CD4-positive, CD25-positive, alpha-beta regulatory T cell (primary cell): ENCODE measurements at regions not wholly inside any gene's neighbourhood (a gene's known extent, or its start where the extent isn't known, plus 50 kb on each side); places are given as distances from the start of the nearest gene placed in this dataset.
"Not testable (repeated sequence)": the region's sequence is repeated elsewhere in the genome, so short reads cannot be mapped to it uniquely, and the experiment has no call there.

ENCODE experiments used
- ATAC-seq, 2 donors: fragments of 150-1000 bp; cut with Tn5 transposase; one replicate each; pipeline ENCODE4 v1.10.0; 2021; ENCODE audit warnings: low read depth in 2 of 2, moderate number of reproducible peaks in 2 of 2, moderate library complexity in 1 of 2
- DNase-seq, 3 donors: peaks; one replicate each; pipeline versions ENCODE4 v3.0.0 to v3.0.0-alpha.2; 2012 to 2022; ENCODE audit warnings: mixed read lengths in 1 of 3
- H3K27ac ChIP-seq: one replicate; pipeline ENCODE4 v1.7.0; 2013; ENCODE audit warnings: mild to moderate bottlenecking, low read length; ENCODE audit not compliant: insufficient read depth, poor library complexity, severe bottlenecking
- H3K27me3 ChIP-seq: one replicate; pipeline ENCODE4 v1.7.0; 2013; ENCODE audit warnings: low read length; ENCODE audit not compliant: control insufficient read depth, insufficient read depth
- H3K36me3 ChIP-seq: one replicate; pipeline ENCODE4 v1.7.0; 2013; ENCODE audit warnings: mild to moderate bottlenecking, low read length, moderate library complexity; ENCODE audit not compliant: control insufficient read depth, insufficient read depth
- H3K4me1 ChIP-seq: 2 replicates; pipeline ENCODE4 v1.7.0; 2013; ENCODE audit warnings: mild to moderate bottlenecking, low read length; ENCODE audit not compliant: insufficient read depth, control insufficient read depth, poor library complexity, severe bottlenecking
- H3K4me3 ChIP-seq: one replicate; pipeline ENCODE4 v1.7.0; 2013; ENCODE audit warnings: low read depth, mild to moderate bottlenecking, low read length, moderate library complexity
- H3K9me3 ChIP-seq, 2 experiments: 1 replicate in 1 of 2; 2 replicates in 1 of 2; pipeline ENCODE4 v1.7.0; 2013; ENCODE audit warnings: low read length in 2 of 2, mild to moderate bottlenecking in 1 of 2, moderate library complexity in 1 of 2; ENCODE audit not compliant: control insufficient read depth in 2 of 2
- H3K27ac Mint-ChIP-seq, 3 donors: one replicate each; pipeline ENCODE4 v1.8.0; 2020 to 2022; ENCODE audit warnings: mild to moderate bottlenecking in 3 of 3, mixed read lengths in 3 of 3, moderate library complexity in 2 of 3
- H3K27me3 Mint-ChIP-seq: one replicate; pipeline ENCODE4 v1.8.0; 2022; ENCODE audit warnings: mild to moderate bottlenecking, mixed read lengths
- H3K36me3 Mint-ChIP-seq: one replicate; pipeline ENCODE4 v1.8.0; 2020; ENCODE audit warnings: mixed read lengths
- H3K4me1 Mint-ChIP-seq, 4 donors: one replicate each; pipeline ENCODE4 v1.8.0; 2020 to 2022; ENCODE audit warnings: mixed read lengths in 4 of 4, mild to moderate bottlenecking in 1 of 4
- H3K4me3 Mint-ChIP-seq, 4 donors: one replicate each; pipeline ENCODE4 v1.8.0; 2020 to 2022; ENCODE audit warnings: mild to moderate bottlenecking in 4 of 4, mixed read lengths in 4 of 4, moderate library complexity in 3 of 4
- H3K9me3 Mint-ChIP-seq, 7 donors: one replicate each; pipeline ENCODE4 v1.8.0; 2020 to 2022; ENCODE audit warnings: mixed read lengths in 7 of 7, mild to moderate bottlenecking in 3 of 7, moderate library complexity in 2 of 7

- no peaks in the 10 kb centered on the region for H3K27me3 Mint-ChIP-seq
- Histone ChIP-seq H3K27ac (no peak overlapping the region), H3K27me3 (no peaks in the 10 kb centered on the region), H3K9me3 (no peaks in the 10 kb centered on the region), H3K36me3 (no peaks in the 10 kb centered on the region), H3K4me3 (no peak overlapping the region), H3K4me1 (no peaks in the 10 kb centered on the region)
- peaks cover 0 to 16% (median 7%) of the 10 kb centered on the region in 7 donors for H3K9me3 Mint-ChIP-seq
- no peak overlapping the region for H3K4me3 Mint-ChIP-seq
- H3K4me1 Mint-ChIP-seq, result no peaks in the 10 kb centered on the region
- no peak overlapping the region for H3K27ac Mint-ChIP-seq
- DNase-seq (no peak), ATAC-seq (no peak)
- no peaks in the 10 kb centered on the region for H3K36me3 Mint-ChIP-seq
Measured at GRCh38 chr2:16349811-16350210, 315.8 kb downstream of the CYRIA start.

- no peaks in the 10 kb centered on the region for H3K4me1 Mint-ChIP-seq
- H3K36me3 Mint-ChIP-seq, result no peaks in the 10 kb centered on the region
Measured at GRCh38 chr2:16348821-16349515, 316.7 kb downstream of the CYRIA start.

GRCh38 chr2:16346671-16347070 is 319.0 kb downstream of the CYRIA start:
- Histone ChIP-seq H3K4me1 (no peaks in the 10 kb centered on the region), H3K36me3 (no peaks in the 10 kb centered on the region), H3K27ac (no peak overlapping the region), H3K4me3 (no peak overlapping the region), H3K27me3 (no peaks in the 10 kb centered on the region), H3K9me3 (no peaks in the 10 kb centered on the region)
- no peaks in the 10 kb centered on the region for H3K4me1 Mint-ChIP-seq
- DNase-seq (no peak), ATAC-seq (no peak)
- H3K9me3 Mint-ChIP-seq, result peaks cover 2 to 10% (median 7%) of the 10 kb centered on the region in 7 donors
- H3K27me3 Mint-ChIP-seq, result no peaks in the 10 kb centered on the region
- H3K4me3 Mint-ChIP-seq, result no peak overlapping the region
- H3K27ac Mint-ChIP-seq, result no peak overlapping the region
- no peaks in the 10 kb centered on the region for H3K36me3 Mint-ChIP-seq

More at GRCh38 chr2:16348821-16349515, 316.7 kb downstream of the CYRIA start:
- Histone ChIP-seq H3K4me3 (no peak overlapping the region), H3K4me1 (no peaks in the 10 kb centered on the region), H3K27me3 (no peaks in the 10 kb centered on the region), H3K36me3 (no peaks in the 10 kb centered on the region), H3K9me3 (no peaks in the 10 kb centered on the region), H3K27ac (no peak overlapping the region)
- ATAC-seq, result no peak
- Mint-ChIP-seq H3K27me3 (no peaks in the 10 kb centered on the region), H3K9me3 (peaks cover 0 to 13% (median 7%) of the 10 kb centered on the region in 7 donors), H3K27ac (no peak overlapping the region), H3K4me3 (no peak overlapping the region)
- DNase-seq, result no peak

GRCh38 chr2:16345231-16345630 is 320.4 kb downstream of the CYRIA start:
- H3K27ac ChIP-seq, ATAC-seq, H3K27me3 Mint-ChIP-seq, H3K4me1 ChIP-seq, H3K9me3 ChIP-seq, H3K9me3 Mint-ChIP-seq, H3K4me1 Mint-ChIP-seq, H3K36me3 ChIP-seq, H3K4me3 Mint-ChIP-seq, H3K27ac Mint-ChIP-seq, H3K36me3 Mint-ChIP-seq, DNase-seq, H3K4me3 ChIP-seq, H3K27me3 ChIP-seq: not testable (repeated sequence)

GRCh38 chr2:16339206-16339605 is 326.4 kb downstream of the CYRIA start:
- no peak for DNase-seq
- H3K4me1 ChIP-seq, result no peaks in the 10 kb centered on the region
- peaks cover 4% of the 10 kb centered on the region for H3K27me3 Mint-ChIP-seq
- no peaks in the 10 kb centered on the region for H3K27me3 ChIP-seq
- no peaks in the 10 kb centered on the region for H3K36me3 Mint-ChIP-seq
- peaks cover 3 to 17% (median 10%) of the 10 kb centered on the region in 7 donors for H3K9me3 Mint-ChIP-seq
- H3K36me3 ChIP-seq, result no peaks in the 10 kb centered on the region
- H3K27ac ChIP-seq, result no peak overlapping the region
- H3K27ac Mint-ChIP-seq, result no peak overlapping the region
- no peak for ATAC-seq
- peaks cover 0 to 4% of the 10 kb centered on the region in 2 experiments for H3K9me3 ChIP-seq
- no peak overlapping the region for H3K4me3 Mint-ChIP-seq
- no peak overlapping the region for H3K4me3 ChIP-seq
- H3K4me1 Mint-ChIP-seq, result no peaks in the 10 kb centered on the region

GRCh38 chr2:16338026-16338425 is 327.6 kb downstream of the CYRIA start:
- H3K4me3 Mint-ChIP-seq, result no peak overlapping the region
- no peaks in the 10 kb centered on the region for H3K36me3 ChIP-seq
- H3K9me3 Mint-ChIP-seq, result peaks cover 2 to 17% (median 10%) of the 10 kb centered on the region in 7 donors
- H3K27ac ChIP-seq, result no peak overlapping the region
- no peak overlapping the region for H3K4me3 ChIP-seq
- no peaks in the 10 kb centered on the region for H3K4me1 ChIP-seq
- H3K27me3 ChIP-seq, result no peaks in the 10 kb centered on the region
- H3K27ac Mint-ChIP-seq, result no peak overlapping the region
- H3K9me3 ChIP-seq, result peaks cover 0 to 4% of the 10 kb centered on the region in 2 experiments
- peaks cover 4% of the 10 kb centered on the region for H3K27me3 Mint-ChIP-seq
- ATAC-seq (no peak), DNase-seq (no peak)
- H3K36me3 Mint-ChIP-seq, result no peaks in the 10 kb centered on the region
- no peaks in the 10 kb centered on the region for H3K4me1 Mint-ChIP-seq

- Histone ChIP-seq H3K4me1 (no peaks in the 10 kb centered on the region), H3K9me3 (peaks cover 0 to 4% of the 10 kb centered on the region in 2 experiments), H3K27ac (no peak overlapping the region), H3K36me3 (no peaks in the 10 kb centered on the region), H3K27me3 (no peaks in the 10 kb centered on the region), H3K4me3 (no peak overlapping the region)
- Mint-ChIP-seq H3K9me3 (peaks cover 2 to 17% (median 9%) of the 10 kb centered on the region in 7 donors), H3K36me3 (no peaks in the 10 kb centered on the region), H3K27ac (no peak overlapping the region), H3K27me3 (peaks cover 4% of the 10 kb centered on the region), H3K4me3 (no peak overlapping the region), H3K4me1 (no peaks in the 10 kb centered on the region)
- DNase-seq, result no peak
- no peak for ATAC-seq
Measured at GRCh38 chr2:16336916-16337315, 328.7 kb downstream of the CYRIA start.

GRCh38 chr2:16336491-16336890 is 329.1 kb downstream of the CYRIA start:
- Mint-ChIP-seq H3K4me3 (no peak overlapping the region), H3K9me3 (peaks cover 2 to 17% (median 7%) of the 10 kb centered on the region in 7 donors), H3K27ac (no peak overlapping the region), H3K36me3 (no peaks in the 10 kb centered on the region), H3K4me1 (no peaks in the 10 kb centered on the region), H3K27me3 (peaks cover 4% of the 10 kb centered on the region)
- H3K27me3 ChIP-seq, result no peaks in the 10 kb centered on the region
- H3K27ac ChIP-seq, result no peak overlapping the region
- H3K36me3 ChIP-seq, result no peaks in the 10 kb centered on the region
- ATAC-seq, result no peak
- no peak for DNase-seq
- H3K4me1 ChIP-seq, result no peaks in the 10 kb centered on the region
- peaks cover 0 to 4% of the 10 kb centered on the region in 2 experiments for H3K9me3 ChIP-seq
- H3K4me3 ChIP-seq, result no peak overlapping the region
